HG03460 (cell line): ENCODE measurements at regions not wholly inside any gene's neighbourhood (a gene's known extent, or its start where the extent isn't known, plus 50 kb on each side); places are given as distances from the start of the nearest gene placed in this dataset.
"Not testable (repeated sequence)": the region's sequence is repeated elsewhere in the genome, so short reads cannot be mapped to it uniquely, and the experiment has no call there.

Experiments
- ATAC-seq: cut with Tn5 transposase; IDR thresholded peaks from one replicate; pipeline ENCODE4 v1.9.1; 2021; ENCODE audit not compliant: unreplicated experiment

- ATAC-seq: no peak
Measured at GRCh38 chr7:68752485-68753178, 845.6 kb upstream of the AUTS2 start.

- ATAC-seq: no peak
Measured at GRCh38 chr7:68754414-68754813, 843.9 kb upstream of the AUTS2 start.

- ATAC-seq: no peak
Measured at GRCh38 chr7:68756986-68757495, 841.2 kb upstream of the AUTS2 start.

- ATAC-seq: no peak
Measured at GRCh38 chr7:68760556-68760955, 837.7 kb upstream of the AUTS2 start.

- no peak for ATAC-seq
Measured at GRCh38 chr7:68767462-68767861, 830.8 kb upstream of the AUTS2 start.

- ATAC-seq: no peak
Measured at GRCh38 chr7:68770649-68771048, 827.6 kb upstream of the AUTS2 start.

GRCh38 chr7:68776326-68776725, 821.9 kb upstream of the AUTS2 start:
- no peak for ATAC-seq

GRCh38 chr7:68783684-68784083, 814.6 kb upstream of the AUTS2 start:
- ATAC-seq: no peak

- no peak for ATAC-seq
Measured at GRCh38 chr7:68785036-68785435, 813.2 kb upstream of the AUTS2 start.

- ATAC-seq: no peak
Measured at GRCh38 chr7:68787566-68787965, 810.7 kb upstream of the AUTS2 start.

GRCh38 chr7:68788529-68788928, 809.7 kb upstream of the AUTS2 start:
- ATAC-seq: not testable (repeated sequence)

GRCh38 chr7:68789597-68789996, 808.7 kb upstream of the AUTS2 start:
- no peak for ATAC-seq

- no peak for ATAC-seq
Measured at GRCh38 chr7:68792351-68792750, 805.9 kb upstream of the AUTS2 start.

GRCh38 chr7:68793513-68793912, 804.8 kb upstream of the AUTS2 start:
- ATAC-seq: no peak

GRCh38 chr7:68800316-68800715, 798.0 kb upstream of the AUTS2 start:
- ATAC-seq: no peak

GRCh38 chr7:68805159-68805558, 793.1 kb upstream of the AUTS2 start:
- no peak for ATAC-seq

GRCh38 chr7:68807666-68808065, 790.6 kb upstream of the AUTS2 start:
- ATAC-seq: no peak

- no peak for ATAC-seq
Measured at GRCh38 chr7:68813551-68814080, 784.7 kb upstream of the AUTS2 start.

GRCh38 chr7:68816491-68816890, 781.8 kb upstream of the AUTS2 start:
- ATAC-seq: no peak

GRCh38 chr7:68820321-68820720, 778.0 kb upstream of the AUTS2 start:
- no peak for ATAC-seq

- ATAC-seq: no peak
Measured at GRCh38 chr7:68821846-68822245, 776.4 kb upstream of the AUTS2 start.

GRCh38 chr7:68823996-68824780, 774.1 kb upstream of the AUTS2 start:
- no peak for ATAC-seq
